Spinal cord (tissue), 9 donors: ENCODE measurements at regions not wholly inside any gene's neighbourhood (a gene's known extent, or its start where the extent isn't known, plus 50 kb on each side); places are given as distances from the start of the nearest gene placed in this dataset.
"Not testable (repeated sequence)": the region's sequence is repeated elsewhere in the genome, so short reads cannot be mapped to it uniquely, and the experiment has no call there.

ENCODE experiments used
- DNase-seq, 6 donors: peaks; one replicate each; pipeline versions ENCODE4 v3.0.0 to v3.0.0-alpha.2; 2013 to 2015; ENCODE audit warnings: low spot score in 6 of 6, low read depth in 4 of 6
- H3K27ac ChIP-seq: one replicate; pipeline ENCODE4 v1.5.1; 2013; ENCODE audit warnings: low read depth, low read length, control low read depth
- H3K27me3 ChIP-seq: one replicate; pipeline ENCODE4 v1.6.1; 2013; ENCODE audit warnings: low read length; ENCODE audit not compliant: control insufficient read depth, insufficient read depth
- H3K36me3 ChIP-seq: one replicate; pipeline ENCODE4 v1.6.1; 2013; ENCODE audit warnings: low read length; ENCODE audit not compliant: control insufficient read depth, insufficient read depth
- H3K4me1 ChIP-seq: one replicate; pipeline ENCODE4 v1.6.1; 2013; ENCODE audit warnings: low read length; ENCODE audit not compliant: control insufficient read depth, insufficient read depth
- H3K4me3 ChIP-seq: one replicate; pipeline ENCODE4 v1.5.1; 2013; ENCODE audit warnings: low read depth, low read length, control low read depth
- H3K9me3 ChIP-seq: one replicate; pipeline ENCODE4 v1.6.1; 2013; ENCODE audit warnings: low read length; ENCODE audit not compliant: control insufficient read depth, insufficient read depth
- WGBS: methylation state at CpG from one replicate; pipeline ENCODE4 v1.1.5; 2013; ENCODE audit warnings: missing lambda C conversion rate; ENCODE audit not compliant: insufficient coverage; 5-methylcytosine and 5-hydroxymethylcytosine counted together
- donor health status: healthy.

DNA sequence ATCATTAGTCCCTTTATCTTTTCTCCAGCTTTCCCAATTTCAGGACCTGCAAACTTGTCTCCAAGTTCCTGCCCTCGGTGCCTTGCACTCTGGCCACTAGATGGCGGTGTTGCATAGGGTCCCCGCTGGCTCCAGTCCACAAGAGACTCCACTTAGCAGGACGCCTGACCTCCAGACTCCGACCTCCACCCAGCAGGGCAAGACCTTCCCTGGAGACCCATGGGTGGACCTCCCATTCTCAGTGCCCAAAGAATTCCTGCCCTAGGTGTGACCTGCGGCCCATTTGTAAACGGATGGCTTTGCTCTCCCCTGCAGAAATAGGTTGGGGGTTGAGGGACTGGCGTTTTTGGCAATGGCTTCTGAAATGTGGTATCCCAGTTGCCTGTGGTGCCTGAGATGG lies 82.6 kb downstream of the LSM3 start:
- 17% methylated on average over 8 of the region's 8 CpGs for WGBS
- Histone ChIP-seq H3K36me3 (no peaks in the 10 kb centered on the region), H3K4me1 (peaks cover 9% of the 10 kb centered on the region), H3K27me3 (peaks cover 6% of the 10 kb centered on the region), H3K9me3 (no peaks in the 10 kb centered on the region), H3K27ac (no peak overlapping the region), H3K4me3 (no peak overlapping the region)
- DNase-seq = peak; percentile 49 to 91 (median 62)

DNA sequence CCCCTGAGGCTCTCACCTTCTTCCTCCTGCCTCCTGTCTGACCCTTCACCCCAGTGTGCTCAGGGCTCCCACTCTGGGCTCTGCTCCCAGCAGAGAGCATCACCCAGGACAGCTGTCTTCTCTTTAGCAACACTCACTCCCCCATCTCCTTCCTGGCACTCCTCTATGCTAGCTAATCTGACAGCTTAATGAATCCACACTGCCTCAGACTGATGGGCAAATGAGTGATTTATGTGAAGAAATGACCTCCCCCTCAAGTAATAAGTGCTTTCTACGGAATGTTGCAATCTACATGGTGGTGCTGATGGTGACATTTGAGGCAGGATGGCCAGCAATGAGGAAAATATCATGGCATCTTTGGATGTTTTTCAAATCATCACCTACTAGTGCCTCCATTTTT lies 83.6 kb downstream of the LSM3 start:
- no peak for DNase-seq
- H3K27ac ChIP-seq = no peak overlapping the region
- no peaks in the 10 kb centered on the region for H3K36me3 ChIP-seq
- H3K4me1 ChIP-seq = peaks cover 14% of the 10 kb centered on the region
- peaks cover 6% of the 10 kb centered on the region for H3K27me3 ChIP-seq
- H3K9me3 ChIP-seq = no peaks in the 10 kb centered on the region
- H3K4me3 ChIP-seq = no peak overlapping the region
- WGBS = no CpG with 5 or more reads among the region's 1 CpG

DNA sequence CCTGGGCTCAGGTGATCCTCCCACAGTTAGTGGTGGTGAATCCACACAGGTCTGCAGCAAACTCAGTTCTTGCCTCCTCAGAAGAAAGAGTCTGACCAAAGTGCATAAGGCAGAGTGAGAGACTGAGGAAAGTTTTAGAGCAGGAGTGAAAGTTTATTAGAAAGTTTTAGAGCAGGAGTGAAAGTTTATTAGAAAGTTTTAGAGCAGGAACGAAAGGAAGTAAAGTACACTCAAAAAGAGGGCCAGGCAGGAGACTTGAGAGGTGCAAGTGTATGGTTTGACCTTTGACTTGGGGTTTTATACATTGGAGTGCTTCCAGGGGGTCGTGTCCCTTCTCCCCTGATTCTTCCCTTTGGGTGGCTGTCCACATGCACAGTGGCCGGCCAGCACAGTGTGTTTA lies 84.2 kb downstream of the LSM3 start:
- H3K9me3 ChIP-seq = no peaks in the 10 kb centered on the region
- H3K27me3 ChIP-seq = peaks cover 6% of the 10 kb centered on the region
- WGBS = 74% methylated on average over 3 of the region's 3 CpGs
- H3K4me3 ChIP-seq = no peak overlapping the region
- H3K4me1 ChIP-seq = peaks cover 14% of the 10 kb centered on the region
- DNase-seq = no peak
- H3K36me3 ChIP-seq = no peaks in the 10 kb centered on the region
- no peak overlapping the region for H3K27ac ChIP-seq

DNA sequence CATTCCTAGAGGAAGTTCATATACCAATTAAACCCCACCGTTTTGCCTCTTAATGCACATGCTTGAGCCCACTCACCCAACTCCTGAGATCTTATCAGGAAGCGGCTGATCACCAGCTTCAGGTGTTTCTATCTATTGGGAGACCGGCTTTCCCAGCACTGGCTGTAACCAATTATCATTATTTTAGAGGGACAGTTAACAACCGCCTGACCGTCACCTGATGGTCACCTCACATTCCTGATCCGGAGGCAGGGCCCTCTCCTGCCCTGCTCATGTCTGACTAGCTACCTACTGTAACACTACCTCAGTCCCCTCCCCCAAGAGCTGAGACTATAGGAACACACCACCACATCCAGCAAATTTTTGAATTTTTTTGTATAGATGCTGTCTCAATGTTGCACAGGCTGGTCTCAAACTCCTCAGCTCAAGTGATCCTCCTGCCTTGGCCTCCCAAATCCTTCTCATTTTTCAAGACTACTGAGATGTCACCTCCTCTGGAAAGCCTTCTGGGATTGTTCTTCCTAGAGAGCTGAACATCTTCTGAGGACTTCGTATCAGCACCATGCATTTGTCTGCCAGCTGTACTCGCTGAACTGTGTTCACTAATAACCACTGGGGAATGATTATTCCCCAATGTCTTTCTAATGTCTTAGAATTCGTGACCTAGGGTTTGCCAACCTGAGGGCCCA lies 84.8 kb downstream of the LSM3 start:
- H3K27me3 ChIP-seq = peaks cover 6% of the 10 kb centered on the region
- no peak overlapping the region for H3K4me3 ChIP-seq
- H3K27ac ChIP-seq = no peak overlapping the region
- no peaks in the 10 kb centered on the region for H3K36me3 ChIP-seq
- no peak for DNase-seq
- H3K4me1 ChIP-seq = peaks cover 14% of the 10 kb centered on the region
- 95% methylated on average over 9 of the region's 9 CpGs for whole genome bisulfite sequencing
- no peaks in the 10 kb centered on the region for H3K9me3 ChIP-seq

DNA sequence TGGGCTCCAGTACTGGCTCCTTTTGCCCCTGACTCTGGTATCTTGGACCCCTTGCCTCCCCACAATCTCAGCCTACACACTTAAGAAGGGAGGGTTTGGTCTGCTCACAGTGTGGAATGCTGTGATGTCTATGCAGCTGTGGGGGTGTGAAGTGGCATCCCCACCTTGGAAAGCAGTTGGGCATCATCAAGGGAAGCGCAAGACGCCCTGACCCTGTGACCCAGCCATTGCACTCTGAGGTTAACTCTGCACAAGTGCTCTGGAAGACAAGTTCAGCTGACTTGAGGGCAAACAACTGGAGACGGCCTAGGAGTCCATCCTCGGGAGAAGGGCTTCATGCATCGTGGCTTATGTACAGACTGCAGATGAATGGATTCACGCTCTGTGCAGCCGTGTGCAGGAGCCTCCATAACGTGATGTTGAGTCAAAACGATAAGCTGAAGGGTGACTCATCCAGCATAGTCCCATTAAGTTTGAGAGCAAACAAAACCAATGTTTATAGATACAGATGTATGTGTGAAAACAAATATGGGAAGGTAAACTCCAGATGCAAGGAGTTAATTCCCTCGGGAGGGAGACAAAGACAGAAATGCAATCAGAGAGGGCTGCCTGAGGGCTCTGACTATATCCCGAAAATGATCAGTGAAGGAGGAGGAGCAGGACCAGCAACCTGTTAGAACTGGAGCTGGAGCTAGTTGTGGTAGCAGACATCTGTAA lies 86.8 kb downstream of the LSM3 start:
- no peaks in the 10 kb centered on the region for H3K9me3 ChIP-seq
- no peaks in the 10 kb centered on the region for H3K36me3 ChIP-seq
- peaks cover 14% of the 10 kb centered on the region for H3K4me1 ChIP-seq
- WGBS = 90% methylated on average over 9 of the region's 11 CpGs
- no peak for DNase-seq
- H3K27ac ChIP-seq = no peak overlapping the region
- peaks cover 6% of the 10 kb centered on the region for H3K27me3 ChIP-seq
- H3K4me3 ChIP-seq = no peak overlapping the region

DNA sequence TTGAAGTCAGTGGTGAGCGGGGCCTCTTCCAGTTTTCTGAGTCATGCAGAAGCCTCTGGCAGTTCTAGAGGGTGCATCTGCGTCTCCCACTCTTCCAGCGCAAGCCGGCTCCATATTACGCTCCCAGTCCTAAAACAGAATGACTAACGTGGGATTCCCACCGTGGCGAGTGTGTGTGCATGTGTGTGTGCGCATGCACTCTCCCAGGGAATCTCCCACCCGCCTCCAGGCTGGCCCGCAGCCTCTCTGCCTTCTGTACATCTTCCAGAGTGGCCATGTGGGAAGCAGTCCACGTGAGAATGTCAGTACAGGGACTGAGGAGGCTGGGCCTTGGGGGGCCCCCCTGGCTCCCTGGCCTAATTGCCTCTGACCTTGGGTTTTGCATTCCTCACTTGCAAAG lies 87.7 kb downstream of the LSM3 start:
- no peak overlapping the region for H3K27ac ChIP-seq
- H3K36me3 ChIP-seq = no peaks in the 10 kb centered on the region
- DNase-seq = peak in 1 of 6 donors; percentile 24
- 64% methylated on average over 7 of the region's 12 CpGs for WGBS
- H3K27me3 ChIP-seq = peaks cover 6% of the 10 kb centered on the region
- no peak overlapping the region for H3K4me3 ChIP-seq
- no peaks in the 10 kb centered on the region for H3K9me3 ChIP-seq
- peaks cover 11% of the 10 kb centered on the region for H3K4me1 ChIP-seq

DNA sequence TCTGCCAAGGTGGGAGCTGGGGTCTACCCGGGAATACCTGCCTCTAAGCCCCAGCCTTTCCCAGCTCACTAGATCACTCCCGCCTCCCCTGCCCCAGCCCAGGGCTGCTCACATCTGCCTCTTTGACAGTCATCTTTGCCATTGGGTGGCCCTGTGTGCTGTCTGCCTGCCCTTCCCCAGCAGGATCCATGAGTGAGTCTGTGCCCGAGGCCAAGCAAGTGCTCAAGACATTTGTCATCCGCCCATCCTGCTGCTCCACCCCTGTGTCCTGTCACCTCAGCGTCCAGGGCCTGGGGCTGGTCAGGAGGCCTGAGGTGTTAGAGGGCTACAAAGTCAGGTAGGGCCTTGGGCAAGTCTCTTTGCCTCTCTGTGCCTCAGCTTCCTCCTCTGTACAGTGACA lies 89.4 kb downstream of the LSM3 start:
- Histone ChIP-seq H3K4me1 (peaks cover 10% of the 10 kb centered on the region), H3K36me3 (no peaks in the 10 kb centered on the region), H3K27ac (no peak overlapping the region), H3K27me3 (no peaks in the 10 kb centered on the region), H3K4me3 (no peak overlapping the region), H3K9me3 (no peaks in the 10 kb centered on the region)
- no peak for DNase-seq
- WGBS = 84% methylated on average over 5 of the region's 5 CpGs

DNA sequence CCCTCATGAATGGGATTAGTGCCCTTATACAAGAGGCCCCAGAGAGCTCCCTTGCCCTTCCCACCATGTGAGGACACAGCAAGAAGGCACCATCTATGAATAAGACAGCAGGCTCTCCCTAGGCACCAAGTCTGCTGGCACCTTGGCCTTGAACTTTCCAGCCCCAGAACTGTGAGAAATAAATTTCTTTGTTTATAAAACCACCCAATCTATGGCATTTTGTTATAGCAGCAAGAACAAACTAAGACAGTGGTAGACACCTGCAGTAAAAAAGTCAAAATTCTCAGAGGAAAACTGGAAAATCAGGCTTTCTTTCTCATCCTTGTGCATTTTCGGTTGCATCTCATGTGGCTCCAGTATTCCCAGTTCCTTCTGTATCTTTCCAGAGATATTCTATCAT lies 90.3 kb downstream of the LSM3 start:
- no peaks in the 10 kb centered on the region for H3K9me3 ChIP-seq
- H3K4me3 ChIP-seq = no peak overlapping the region
- H3K36me3 ChIP-seq = no peaks in the 10 kb centered on the region
- peaks cover 10% of the 10 kb centered on the region for H3K4me1 ChIP-seq
- WGBS = 100% methylated on average over 1 of the region's 1 CpG
- H3K27ac ChIP-seq = no peak overlapping the region
- DNase-seq = no peak
- H3K27me3 ChIP-seq = no peaks in the 10 kb centered on the region

DNA sequence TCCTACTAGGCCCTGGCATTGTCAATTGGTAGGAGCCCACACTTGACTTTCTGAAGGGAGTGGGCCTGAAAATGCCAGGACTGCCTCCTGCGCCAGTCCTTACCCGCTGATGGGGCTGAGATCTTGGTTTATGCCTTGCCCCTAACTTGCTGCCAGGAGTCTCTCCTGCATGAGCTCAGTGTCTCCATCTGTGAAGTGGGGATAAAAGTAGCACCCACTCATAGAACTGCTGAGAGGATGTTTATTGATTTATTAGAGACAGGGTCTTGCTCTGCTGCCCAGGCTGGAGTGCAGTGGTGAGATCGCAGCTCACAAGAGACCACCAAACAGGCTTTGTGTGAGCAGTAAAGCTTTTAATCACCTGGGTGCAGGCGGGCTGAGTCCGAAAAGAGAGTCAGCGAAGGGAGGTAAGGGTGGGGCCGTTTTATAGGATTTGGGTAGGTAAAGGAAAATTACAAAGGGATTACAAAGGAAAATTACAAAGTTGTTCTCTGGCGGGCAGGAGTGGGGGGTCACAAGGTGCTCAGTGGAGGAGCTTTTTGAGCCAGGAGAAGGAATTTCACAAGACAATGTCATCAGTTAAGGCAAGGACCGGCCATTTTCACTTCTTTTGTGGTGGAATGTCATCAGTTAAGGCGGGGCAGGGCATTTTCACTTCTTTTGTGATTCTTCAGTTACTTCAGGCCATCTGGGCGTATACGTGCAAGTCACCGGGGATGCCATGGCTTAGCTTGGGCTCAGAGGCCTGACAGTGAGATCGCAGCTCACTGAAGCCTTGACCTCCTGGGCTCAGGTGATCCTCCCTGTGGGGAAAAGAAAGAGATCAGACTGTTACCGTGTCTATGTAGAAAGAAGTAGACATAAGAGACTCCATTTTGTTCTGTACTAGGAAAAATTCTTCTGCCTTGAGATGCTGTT lies 93.7 kb downstream of the LSM3 start:
- H3K4me3 ChIP-seq, H3K36me3 ChIP-seq, H3K27me3 ChIP-seq, DNase-seq, H3K27ac ChIP-seq, H3K9me3 ChIP-seq, H3K4me1 ChIP-seq: not testable (repeated sequence)
- WGBS = 89% methylated on average over 10 of the region's 15 CpGs
